CMK (cell line): ENCODE measurements at regions not wholly inside any gene's neighbourhood (a gene's known extent, or its start where the extent isn't known, plus 50 kb on each side); places are given as distances from the start of the nearest gene placed in this dataset.
"Not testable (repeated sequence)": the region's sequence is repeated elsewhere in the genome, so short reads cannot be mapped to it uniquely, and the experiment has no call there.

Experiments used
- DNase-seq: peaks from one replicate; pipeline ENCODE4 v3.0.0-alpha.2; 2010; ENCODE audit warnings: low read depth

DNA sequence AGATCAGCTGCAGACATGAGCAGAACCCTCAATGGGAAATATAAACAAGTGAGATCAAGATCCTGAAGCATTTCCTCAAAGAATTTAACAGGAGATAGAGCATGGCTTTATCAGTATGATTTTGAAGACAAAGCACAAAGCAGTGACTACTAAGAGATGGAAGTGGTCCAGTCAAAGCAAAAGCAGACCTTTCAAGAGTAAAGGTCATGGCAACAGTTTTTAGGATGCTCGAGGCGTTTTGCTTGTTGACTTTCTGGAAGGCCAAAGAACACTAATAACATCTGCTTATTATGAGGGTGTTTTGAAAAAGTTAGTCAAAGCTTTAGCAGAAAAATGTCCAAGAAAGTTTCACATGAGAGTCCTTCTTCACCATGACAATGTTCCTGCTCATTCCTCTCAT, 128.5 kb downstream of the KCNE4 start:
- DNase-seq: no peak

DNA sequence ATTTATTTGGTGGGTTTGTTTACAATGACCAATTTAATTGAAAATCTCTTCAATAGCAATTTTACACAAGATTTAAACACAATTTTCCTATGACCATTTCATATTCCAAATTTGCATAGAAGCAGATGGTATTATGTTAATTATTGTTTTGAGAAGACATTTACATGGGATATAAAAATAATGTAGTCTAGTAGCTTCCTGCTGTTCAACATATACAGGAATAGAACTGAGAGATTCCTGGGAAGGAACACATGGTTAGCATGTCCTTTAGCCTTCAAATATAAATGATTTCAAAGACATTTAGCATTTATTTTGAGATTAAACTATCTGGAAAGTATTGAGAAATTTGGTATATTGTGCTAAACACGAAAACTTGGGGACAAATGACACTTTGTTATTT, 129.6 kb downstream of the KCNE4 start:
- no peak for DNase-seq

DNA sequence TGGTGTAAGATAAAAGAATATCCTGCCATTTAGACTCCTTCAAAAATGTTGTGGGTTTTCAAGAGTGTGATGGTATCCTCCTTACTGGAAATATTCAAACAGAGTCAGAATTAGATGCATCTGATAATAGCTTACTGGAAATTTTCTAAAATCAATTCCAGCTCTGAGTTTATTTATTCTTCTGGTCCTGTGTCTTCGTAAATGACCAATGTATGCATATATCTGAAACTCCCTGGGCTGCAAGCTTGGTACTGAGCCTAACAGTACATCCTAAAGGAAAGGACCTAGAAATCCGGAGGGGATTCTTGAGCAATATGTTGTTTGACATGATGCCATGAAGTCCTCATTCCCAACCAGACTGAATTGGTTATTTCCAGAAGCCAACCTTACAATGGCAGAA, 130.4 kb downstream of the KCNE4 start:
- no peak for DNase-seq

DNA sequence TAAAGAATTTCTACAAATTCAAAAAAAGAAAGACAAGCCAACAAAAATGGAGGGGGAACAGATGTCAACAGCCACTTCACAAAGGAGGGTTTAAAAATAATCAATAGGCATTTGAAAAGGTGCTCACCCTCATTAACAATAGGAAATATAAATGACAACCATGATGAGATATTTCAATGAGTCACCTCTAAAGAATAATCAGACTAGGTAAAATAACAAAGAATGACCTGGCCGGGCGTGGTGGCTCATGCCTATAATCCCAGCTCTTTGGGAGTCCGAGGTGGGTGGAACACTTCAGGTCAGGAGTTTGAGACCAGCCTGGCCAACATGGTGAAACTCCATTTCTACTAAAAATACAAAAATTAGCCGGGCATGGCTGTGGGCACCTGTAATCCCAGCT, 133.6 kb downstream of the KCNE4 start:
- no peak for DNase-seq

DNA sequence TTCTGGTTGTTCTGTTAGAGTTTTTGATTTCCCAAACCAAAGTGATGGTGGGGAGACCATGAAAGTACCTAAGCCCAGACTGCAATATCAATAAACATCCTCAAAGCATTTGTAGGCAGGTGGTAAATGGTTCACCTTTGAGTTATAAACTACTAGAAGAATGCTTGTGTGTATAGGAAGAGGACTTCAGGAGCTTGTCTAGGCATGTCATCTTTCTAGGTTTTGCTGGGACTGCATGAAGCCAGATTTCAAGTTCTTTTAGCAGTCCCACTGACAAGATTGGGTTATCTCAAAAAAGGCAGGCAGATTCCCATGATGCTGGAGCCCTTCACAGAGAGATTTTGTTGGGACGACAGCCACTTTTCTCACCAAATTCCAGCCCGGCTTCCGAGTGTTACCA, 135.3 kb downstream of the KCNE4 start:
- no peak for DNase-seq

DNA sequence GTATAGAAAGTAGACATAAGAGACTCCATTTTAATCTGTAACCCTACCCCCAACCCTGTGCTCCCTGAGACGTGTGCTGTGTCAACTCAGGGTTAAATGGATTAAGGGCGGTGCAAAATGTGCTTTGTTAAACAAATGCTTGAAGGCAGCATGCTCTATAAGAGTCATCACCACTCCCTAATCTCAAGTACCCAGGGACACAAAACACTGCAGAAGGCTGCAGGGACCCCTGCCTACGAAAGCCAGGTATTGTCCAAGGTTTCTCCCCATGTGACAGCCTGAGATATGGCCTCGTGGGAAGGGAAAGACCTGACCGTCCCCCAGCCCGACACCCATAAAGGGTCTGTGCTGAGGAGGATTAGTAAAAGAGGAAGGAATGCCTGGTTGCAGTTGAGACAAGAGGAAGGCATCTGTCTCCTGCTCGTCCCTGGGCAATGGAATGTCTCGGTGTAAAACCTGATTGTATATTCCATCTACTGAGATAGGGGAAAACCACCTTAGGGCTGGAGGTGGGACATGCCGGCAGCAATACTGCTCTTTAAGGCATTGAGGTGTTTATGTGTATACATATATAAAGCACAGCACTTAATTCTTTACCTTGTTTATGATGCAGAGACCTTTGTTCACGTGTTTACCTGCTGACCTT, 138.7 kb downstream of the KCNE4 start:
- DNase-seq: not testable (repeated sequence)

DNA sequence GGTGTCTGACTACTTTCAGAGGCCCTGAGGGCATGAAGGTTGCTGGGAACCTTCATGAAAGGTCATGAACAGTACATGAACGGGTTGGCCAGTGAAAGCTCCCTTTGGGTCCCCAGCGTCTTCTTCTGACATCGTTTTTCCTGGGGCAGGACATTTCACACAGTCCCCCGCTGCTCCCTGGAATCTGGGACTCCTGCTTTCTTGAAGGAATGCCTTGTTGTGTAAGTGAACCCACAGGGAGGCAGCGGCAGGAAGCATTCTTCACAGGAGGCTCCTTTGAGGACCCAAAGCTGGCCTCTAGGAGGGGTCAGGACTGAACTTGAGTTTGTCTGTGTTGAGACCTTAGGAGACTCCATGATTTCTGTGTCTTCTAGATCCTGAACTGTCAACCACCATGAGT, 144.3 kb downstream of the KCNE4 start:
- DNase-seq: no peak

DNA sequence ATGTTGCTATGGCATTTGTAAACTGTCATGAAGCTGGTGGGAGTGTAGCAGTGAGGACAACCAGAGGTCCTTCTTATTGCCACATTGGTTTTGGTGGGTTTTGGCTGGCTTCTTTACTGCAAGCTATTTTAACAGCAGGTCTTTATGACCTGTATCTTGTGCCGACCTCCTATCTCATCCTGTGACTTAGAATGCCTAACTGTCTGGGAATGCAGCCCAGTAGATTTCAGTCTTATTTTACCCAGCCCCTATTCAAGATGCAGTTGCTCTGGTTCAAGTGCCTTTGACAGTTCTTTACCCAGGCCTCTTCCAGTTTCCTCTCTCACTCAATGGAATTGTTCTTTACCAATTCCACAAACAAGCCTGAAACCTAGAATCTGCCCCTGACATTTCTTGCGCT, 145.1 kb downstream of the KCNE4 start:
- no peak for DNase-seq

DNA sequence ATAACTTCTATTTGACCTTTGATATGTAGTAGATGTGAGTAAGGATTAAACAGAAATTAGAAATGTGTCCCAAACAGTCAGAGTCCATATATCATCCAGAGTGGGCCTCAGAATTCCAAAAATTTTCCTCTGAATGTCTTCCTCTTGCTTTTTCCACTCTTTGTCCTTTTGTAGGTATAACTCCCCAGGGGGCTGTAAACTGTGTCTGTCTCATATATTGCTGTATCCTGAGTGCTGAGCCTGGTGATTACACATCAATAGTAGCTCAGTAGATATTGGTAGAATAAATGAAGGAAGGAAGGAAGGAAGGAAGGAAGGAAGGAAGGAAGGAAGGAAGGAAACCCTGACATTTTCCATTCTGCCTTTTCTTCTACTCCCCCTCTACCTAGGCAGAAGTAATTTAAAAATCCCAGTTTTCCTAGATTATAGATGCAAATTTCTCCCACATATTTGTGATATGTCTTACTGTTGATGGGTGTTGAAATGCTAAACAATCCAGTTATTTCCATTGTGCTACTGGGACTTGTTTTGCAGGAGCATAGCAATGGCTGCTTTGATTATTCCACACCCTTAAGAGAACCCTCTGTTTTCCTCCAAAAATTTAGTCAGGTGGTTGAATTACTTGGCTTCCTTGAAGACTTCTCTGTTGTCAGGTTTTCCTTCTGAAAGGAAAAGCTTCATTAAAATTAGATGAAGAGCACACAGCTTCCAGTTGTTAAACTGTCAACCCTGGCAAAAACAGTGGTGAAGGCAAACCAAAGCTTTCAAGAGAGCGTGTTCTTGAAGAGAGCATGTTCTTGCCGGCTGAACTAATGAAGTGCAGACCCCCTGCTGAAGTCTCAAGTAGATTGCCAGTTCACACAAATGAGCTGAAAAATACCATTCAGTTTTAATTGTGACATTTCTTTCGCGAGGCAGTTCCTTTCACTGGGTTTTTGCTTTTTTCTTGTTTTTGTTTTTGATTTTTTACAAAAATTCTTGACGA, 147.8 kb downstream of the KCNE4 start:
- DNase-seq: no peak

DNA sequence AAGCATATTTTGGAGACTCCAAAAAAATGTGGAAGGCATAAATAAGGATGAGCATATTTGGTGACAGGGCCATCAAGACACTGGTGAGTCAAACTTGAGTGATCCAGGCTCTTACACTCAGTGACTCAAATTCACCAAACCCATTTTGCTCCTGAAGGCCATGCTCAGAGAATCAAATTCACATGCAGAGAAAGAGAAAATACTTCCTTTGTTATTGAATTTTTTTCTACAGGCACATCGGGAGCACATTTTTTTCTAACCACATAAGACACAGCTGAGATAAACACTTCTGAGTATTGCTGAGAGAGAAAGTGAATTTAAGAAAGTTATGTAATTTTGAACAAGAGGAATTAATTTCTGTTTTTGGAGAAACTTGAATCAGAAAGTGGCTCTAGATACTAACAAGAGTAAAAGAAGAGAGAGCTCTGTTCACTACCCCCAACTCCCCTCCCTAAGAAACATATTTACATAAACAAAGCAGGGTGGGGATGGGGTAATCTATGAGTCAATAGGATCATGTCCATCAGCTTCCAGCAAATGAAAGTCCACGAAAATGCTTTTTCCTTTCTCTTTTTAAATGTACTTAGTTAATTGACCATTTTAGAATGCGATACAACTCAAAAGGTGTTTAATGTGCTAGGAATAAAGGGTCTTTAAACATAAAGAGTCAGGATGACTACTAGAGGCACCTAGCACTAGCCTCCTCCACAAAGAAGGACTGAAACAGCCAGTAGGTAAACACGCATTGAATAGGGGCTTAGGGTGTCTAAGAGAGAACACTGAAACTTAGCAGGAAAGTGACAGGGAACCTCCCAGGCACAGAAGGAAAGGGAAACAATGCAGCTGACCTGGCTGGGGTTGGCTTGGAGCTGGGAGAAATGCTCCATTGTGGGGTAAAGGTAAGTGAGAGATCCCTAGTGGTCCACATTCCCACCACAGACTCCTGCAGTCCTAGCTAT, 152.3 kb downstream of the KCNE4 start:
- no peak for DNase-seq

DNA sequence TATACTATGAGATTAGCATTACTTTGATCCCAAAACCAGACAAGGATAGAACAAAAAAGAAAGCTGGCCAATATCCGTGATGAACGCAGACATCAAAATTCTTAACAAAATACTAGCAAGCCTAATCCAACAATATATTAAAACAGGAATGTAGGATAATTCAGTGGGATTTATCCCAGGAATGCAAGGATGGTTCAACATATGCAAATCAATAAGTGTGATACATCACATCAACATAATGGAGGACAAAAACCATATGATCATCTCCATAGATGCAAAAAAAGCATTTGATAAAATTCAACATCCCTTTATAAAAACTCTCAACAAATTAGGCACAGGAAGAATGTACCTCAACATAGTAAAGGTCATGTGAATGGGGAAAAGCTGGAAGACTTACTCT, 158.5 kb downstream of the KCNE4 start:
- DNase-seq: no peak

DNA sequence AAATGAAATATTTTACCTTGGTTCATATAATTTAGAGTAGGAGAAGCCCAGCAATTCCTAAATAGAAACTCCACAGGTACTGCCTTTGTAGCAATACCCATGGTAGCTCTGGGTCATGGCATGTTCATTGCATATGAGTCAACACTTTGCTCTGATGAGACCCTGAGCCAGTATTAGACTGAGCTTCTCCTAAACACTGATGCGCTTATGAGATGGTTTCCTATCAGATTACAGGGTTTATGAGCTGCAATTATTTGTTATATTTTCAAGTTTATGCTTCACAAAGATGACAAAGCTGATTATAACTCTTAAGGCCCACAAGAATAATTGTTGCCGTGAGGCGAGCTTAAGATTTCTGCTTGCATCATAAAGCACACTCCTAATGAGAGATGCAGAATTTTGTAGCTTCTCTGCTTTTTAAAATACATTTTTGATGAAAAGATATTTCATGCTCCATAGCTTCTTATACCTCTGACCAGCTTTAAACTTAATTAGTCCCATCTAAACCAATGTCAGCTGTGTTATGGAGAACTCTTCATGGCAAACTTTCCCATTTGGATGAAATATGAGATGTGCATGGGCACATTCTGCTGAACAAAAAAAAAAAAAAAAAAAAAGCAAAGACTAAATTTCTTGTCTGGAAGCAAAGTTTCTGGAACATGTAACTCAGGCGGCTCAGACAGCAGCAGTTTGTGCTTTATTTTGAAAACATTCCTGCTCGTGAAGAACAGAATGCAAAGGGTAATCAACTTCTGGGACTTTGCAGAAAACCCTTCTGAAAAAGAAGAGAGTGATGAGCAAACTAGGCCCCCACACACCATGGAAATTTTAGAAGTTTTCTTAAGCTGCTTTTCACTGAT, 162.6 kb downstream of the KCNE4 start:
- no peak for DNase-seq

DNA sequence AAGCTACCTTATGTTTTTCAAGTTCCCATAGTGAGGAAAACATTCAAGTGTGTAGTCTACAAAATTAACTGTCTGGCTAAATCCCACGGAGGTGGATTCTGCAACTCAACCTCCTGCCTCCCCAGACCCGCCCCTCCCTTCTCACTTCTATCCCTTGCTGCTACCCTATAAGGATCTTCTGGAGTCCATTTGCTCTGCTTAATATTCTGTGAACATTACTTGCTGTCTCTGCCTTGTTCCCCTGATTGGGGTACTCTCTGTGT, 163.2 kb downstream of the KCNE4 start:
- DNase-seq: no peak

DNA sequence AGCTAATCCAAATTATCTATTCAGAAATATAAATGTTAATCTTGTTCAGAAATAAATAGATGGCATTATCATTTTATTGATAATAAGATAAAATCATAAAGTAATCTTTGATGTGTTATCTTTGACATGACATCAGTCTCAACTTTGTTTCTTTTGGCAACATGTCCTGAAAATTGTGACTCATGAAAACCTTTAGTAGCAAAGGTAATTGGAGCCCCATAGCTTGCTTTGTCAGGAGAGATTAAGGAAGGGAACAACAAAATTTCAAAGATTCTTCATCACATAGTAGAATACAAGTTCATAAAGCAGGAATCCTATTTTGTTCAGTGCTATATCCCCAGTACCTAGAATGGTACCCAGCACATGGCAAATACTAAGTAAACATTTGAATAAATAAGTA, 165.4 kb downstream of the KCNE4 start:
- no peak for DNase-seq

DNA sequence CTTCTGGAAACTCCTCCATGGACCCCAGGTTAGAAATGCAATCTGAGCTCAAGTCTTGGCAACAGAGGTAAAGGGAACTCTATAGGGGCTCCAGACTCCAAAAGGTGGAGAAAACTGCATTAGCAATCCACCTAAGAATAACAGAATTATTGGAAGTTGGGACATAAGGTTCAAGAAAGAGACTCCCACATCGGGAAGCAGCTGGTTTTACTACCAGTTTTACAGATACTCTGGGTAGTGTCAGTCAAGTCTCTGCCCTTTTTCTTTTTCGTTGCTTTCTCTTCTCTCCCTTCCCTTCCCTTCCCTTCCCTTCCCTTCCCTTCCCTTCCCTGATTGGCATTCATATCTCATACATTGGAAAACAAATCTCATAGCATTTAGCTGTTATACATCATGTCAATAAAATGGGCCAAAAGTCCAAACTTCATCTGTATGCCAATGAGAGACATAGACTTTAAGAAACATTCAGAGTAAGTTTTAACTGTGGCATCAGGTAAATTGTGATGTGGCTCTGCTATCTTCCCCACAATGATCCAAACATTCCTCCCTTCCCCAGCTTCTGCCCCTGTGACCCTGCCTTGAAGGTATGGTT, 166.7 kb downstream of the KCNE4 start:
- DNase-seq: no peak

DNA sequence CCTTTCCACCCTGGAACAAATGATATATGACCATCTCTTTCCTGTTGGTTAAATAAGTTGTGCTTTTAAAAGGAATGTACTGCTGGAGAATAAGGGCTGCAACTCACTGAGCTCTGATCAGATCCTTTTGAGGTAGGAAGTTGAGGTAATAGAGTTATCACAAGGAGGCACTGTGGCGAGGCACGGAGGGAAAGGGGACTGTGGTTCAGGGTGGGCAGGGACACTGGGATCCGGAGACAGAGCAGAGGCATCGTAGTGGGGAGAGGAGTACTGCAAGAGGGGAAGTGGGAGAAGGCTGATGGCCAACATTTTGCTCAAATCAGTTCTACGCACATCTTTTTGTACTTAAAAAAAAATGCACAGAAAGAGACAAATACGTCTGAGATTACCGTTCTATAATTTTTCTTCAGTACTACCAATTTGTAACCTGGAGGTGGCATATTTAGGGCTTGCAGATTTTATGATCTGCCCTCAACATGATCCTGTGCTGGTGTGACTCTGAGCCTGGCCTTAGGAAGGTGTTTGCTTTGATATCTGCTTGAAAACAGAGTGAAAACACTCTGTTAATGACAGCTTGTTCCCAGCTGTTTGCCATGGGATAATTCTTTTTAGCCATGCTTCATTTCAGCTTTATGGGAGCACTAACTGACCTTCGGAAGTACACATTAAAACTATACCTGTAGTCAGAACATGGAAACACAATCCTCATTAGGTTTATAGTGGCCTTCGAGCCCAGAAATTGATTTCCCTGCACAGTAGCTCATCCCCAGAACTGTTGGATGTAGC, 168.1 kb downstream of the KCNE4 start:
- no peak for DNase-seq

DNA sequence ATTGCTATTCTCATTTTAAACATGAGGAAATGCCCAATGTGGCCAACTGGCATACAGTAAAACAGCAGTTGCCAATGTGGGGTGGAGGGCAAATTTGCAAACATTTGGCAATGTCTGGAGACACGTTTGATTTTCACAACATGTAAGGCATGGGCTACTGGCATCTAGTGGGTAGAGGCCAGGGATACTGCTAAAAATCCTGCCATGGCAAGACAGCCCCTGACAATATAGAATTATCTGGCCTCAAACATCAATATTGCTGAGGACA, 168.6 kb downstream of the KCNE4 start:
- no peak for DNase-seq

DNA sequence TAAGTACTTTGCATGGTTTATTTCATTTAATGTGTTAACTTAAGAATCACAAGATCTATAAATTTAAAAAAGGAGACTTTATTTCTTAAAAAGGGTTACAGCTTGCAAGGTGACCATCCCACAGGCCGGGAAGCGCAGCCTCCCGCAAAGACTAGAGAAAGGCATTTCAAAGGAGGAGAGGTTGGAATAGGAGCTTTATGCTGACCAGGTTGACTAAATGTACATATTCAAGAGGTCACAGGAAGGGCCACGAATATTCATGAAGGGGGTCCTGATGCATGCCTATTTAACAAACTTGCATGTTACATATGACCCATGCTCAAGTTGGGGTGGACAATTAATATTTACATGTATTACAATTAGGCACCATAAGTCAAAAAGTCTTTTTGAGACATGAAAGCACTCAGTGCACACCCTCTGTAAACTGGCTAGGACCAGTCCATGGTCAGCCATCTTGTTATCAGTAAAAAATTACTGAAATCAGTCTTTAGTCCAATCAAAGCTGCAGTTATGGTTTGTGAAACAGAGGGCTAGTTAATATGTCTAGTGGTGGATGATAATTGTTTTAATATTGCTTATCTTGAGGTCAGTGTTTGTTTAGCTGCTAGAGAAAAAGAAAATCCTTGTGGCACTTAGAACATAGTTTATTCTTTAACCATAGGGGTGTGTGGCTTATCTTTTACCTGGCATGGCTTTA, 169.3 kb downstream of the KCNE4 start:
- DNase-seq: no peak

DNA sequence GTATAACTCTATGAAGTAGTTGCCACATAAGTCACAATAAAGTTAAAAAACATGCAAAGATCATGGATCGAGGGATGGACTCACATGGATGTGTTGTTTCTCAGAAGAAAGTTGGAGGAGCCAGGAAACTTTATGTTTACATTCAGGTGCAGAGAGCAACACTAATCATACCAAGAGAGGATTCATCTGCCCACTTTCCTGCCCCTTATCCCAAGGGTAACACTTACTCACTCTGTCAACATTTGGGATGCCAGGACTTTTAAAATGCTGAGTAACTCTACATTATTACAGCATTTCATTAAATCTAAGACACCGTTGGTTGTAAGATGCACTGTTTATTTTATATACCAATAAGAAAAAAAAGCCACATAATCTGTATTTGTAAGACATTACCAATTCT, 170.4 kb downstream of the KCNE4 start:
- DNase-seq: no peak

DNA sequence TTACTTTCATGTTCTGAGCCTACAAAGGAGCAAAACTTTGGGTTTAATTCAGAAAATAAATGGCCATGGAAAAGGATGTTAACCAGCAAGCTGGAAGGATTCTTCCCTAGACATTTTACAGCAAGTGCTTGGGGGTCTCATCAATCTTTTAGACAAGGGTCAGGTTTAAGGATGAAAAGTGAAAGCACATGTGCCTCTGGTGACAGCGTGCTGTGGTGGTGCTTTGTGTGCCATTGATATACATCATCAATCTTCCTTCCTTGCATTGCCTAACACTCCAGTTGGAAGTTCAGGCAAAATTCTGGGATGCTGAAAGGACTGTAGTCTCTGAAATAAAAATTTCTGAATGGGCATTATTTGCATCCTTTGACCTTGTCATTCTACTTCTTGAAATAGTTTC, 171.2 kb downstream of the KCNE4 start:
- no peak for DNase-seq
